Right lobe of liver (tissue), 4 donors: ENCODE measurements at regions not wholly inside any gene's neighbourhood (a gene's known extent, or its start where the extent isn't known, plus 50 kb on each side); places are given as distances from the start of the nearest gene placed in this dataset.

Experiments
- CTCF ChIP-seq, 4 donors: fragments of 200-600 bp in 3 of 4; fragments of 450-650 bp in 1 of 4; IDR thresholded peaks; one replicate each; pipeline versions ENCODE4 v1.5.1 to v1.8.0; 2016 to 2022; ENCODE audit warnings: antibody characterized with exemption in 4 of 4, mild to moderate bottlenecking in 2 of 4
- POLR2A ChIP-seq: fragments of 450-650 bp; IDR thresholded peaks from one replicate; pipeline ENCODE4 v1.6.1; 2017; ENCODE audit warnings: antibody characterized with exemption, mild to moderate bottlenecking
- donor health status: DM: no; HTN: no; CAD: no.
- donor health status: DM: no; HTN: no; CAD: no.
- donor health status: DM: no; HTN: yes; CAD: no.

GRCh38 chr4:125518281-125518680, 203.5 kb downstream of the FAT4 start:
- TF ChIP-seq POLR2A = no peak
- no peak for TF ChIP-seq CTCF (IDR thresholded peaks at IDR 0.05)
